ENCODE measurements at regions not wholly inside any gene's neighbourhood (a gene's known extent, or its start where the extent isn't known, plus 50 kb on each side); places are given as distances from the start of the nearest gene placed in this dataset.

DNA sequence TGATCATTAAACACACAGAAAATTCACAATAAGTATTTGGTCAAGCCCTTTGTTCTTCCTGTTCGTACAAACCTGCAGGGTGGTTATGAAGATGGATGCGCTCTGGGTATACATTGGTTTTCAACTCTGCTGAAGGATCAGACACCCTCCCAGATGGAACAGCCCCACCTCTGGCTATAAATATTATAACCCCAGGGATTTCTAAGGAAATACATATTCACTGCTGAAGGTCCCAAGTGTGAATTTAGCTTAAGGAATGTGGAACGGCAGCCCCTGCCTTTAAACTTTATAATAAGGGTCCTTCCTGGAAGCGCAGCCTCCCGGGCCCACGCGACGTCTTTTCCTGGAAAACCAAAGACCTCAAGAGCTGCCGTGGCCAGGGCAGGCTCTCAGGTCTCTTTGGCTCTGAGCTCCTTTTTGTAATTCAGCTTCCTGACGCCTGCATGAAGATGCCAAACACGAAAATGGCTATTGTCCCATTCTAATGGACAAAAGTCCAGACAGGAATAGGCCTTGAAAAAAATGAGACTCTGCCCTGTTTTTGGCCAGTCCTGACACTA lies 172.4 kb upstream of the SSTR4 start:
- TF ChIP-seq CTCF (IDR thresholded peaks at IDR 0.05) (no peak), POLR2AphosphoS5 (IDR thresholded peaks at IDR 0.05) (no peak), POLR2A (IDR thresholded peaks at IDR 0.05) (no peak)

Measured in prostate gland (tissue), 2 donors.